Panc1 (cell line): ENCODE measurements at regions not wholly inside any gene's neighbourhood (a gene's known extent, or its start where the extent isn't known, plus 50 kb on each side); places are given as distances from the start of the nearest gene placed in this dataset.

Experiments
- ATAC-seq: fragments of 200-7000 bp; cut with Tn5 transposase; 2 replicates; pipeline ENCODE4 v1.9.1; 2020; ENCODE audit warnings: mild to moderate bottlenecking, moderate library complexity
- BruUV-seq: library from RNA; stranded (reverse); fragments of 400-500 nt; replicated peaks from 2 replicates; lab custom pipeline; 2021; lab: Mats Ljungman, UMichigan
- CTCF ChIA-PET: fragments of 300-600 bp; sonication (Branson Sonifier 250); formaldehyde crosslinking; loops from one replicate; lab custom pipeline; 2022; ENCODE audit warnings: antibody characterized with exemption; lab: Charles Lee
- POLR2A ChIA-PET: fragments of 300-600 bp; sonication (Branson Sonifier 250); formaldehyde crosslinking; loops from one replicate; lab custom pipeline; 2022; ENCODE audit warnings: antibody characterized with exemption; lab: Charles Lee
- DNase-seq: peaks from one replicate; pipeline ENCODE4 v3.0.0-alpha.2; 2010; ENCODE audit warnings: low read depth, low spot score
- H3K27ac ChIP-seq: 2 replicates; pipeline ENCODE4 v1.5.1; 2011; ENCODE audit warnings: mild to moderate bottlenecking, low read length, inconsistent platforms
- H3K27me3 ChIP-seq: fragments of 200-500 bp; sonication (Bioruptor generic); 2 replicates; pipeline ENCODE4 v1.6.0; 2014; ENCODE audit warnings: low read length, inconsistent platforms; ENCODE audit not compliant: control insufficient read depth, insufficient read depth
- H3K36me3 ChIP-seq: fragments of 200-500 bp; sonication (Bioruptor generic); 2 replicates; pipeline ENCODE4 v1.5.1; 2014; ENCODE audit warnings: inconsistent platforms, mild to moderate bottlenecking, low read length, moderate library complexity; ENCODE audit not compliant: control insufficient read depth, insufficient read depth
- H3K4me1 ChIP-seq: 2 replicates; pipeline ENCODE4 v1.5.1; 2011; ENCODE audit warnings: inconsistent platforms, mild to moderate bottlenecking, low read length, moderate library complexity; ENCODE audit not compliant: control insufficient read depth, insufficient read depth
- H3K4me3 ChIP-seq, 2 experiments: 2 replicates each; pipeline ENCODE4 v1.5.1; 2011 to 2012; ENCODE audit warnings: low read depth in 2 of 2, low read length in 2 of 2, mild to moderate bottlenecking in 2 of 2, inconsistent platforms in 1 of 2, moderate library complexity in 1 of 2
- H3K9me3 ChIP-seq: fragments of 200-500 bp; sonication (Bioruptor generic); 2 replicates; pipeline ENCODE4 v1.5.1; 2014; ENCODE audit warnings: low read depth, mild to moderate bottlenecking, inconsistent platforms, low read length, moderate library complexity; ENCODE audit not compliant: control insufficient read depth, insufficient read depth
- CTCF ChIP-seq: fragments of 450-650 bp; IDR thresholded peaks from 2 replicates; pipeline ENCODE4 v1.5.1; 2017; ENCODE audit warnings: mild to moderate bottlenecking
- POLR2AphosphoS5 ChIP-seq: IDR thresholded peaks from 2 replicates; pipeline ENCODE4 v1.6.1; 2012; ENCODE audit warnings: mild to moderate bottlenecking, low read depth, low read length, moderate library complexity
- REST ChIP-seq, 2 experiments: IDR thresholded peaks; 2 replicates each; pipeline ENCODE4 v1.6.1; 2011 to 2012; ENCODE audit warnings: low read depth in 2 of 2, control low read depth in 1 of 2, low read length in 1 of 2, mild to moderate bottlenecking in 1 of 2, moderate library complexity in 1 of 2; ENCODE audit not compliant: insufficient read depth in 1 of 2
- SIN3A ChIP-seq: IDR thresholded peaks from 2 replicates; pipeline ENCODE4 v1.6.1; 2012; ENCODE audit warnings: low read depth, mild to moderate bottlenecking, low read length, moderate library complexity, borderline replicate concordance; ENCODE audit not compliant: insufficient read depth
- TCF7L2 ChIP-seq: IDR thresholded peaks from 2 replicates; pipeline ENCODE4 v1.6.1; 2011; ENCODE audit warnings: mild to moderate bottlenecking, low read depth, low read length, inconsistent platforms
- in situ Hi-C: cut with HindIII; loops from 2 replicates; pipeline ENCODE4 v1.10.0; 2016; ENCODE audit warnings: low sequenced_read_pairs, low pct_unique_long_range_greater_than_20kb
- intact Hi-C: fragments of 100-400 bp; cut with micrococcal nuclease; formaldehyde crosslinking; loops from one replicate; pipeline ENCODE4 v1.10.0; 2022; ENCODE audit not compliant: unreplicated experiment

GRCh38 chr10:83605783-83606630, 533.3 kb upstream of the GHITM start:
- TF ChIP-seq REST (IDR thresholded peaks at IDR 0.05; ENCODE audit: insufficient read depth in 1 of 2, low read depth in 2 of 2, low read length in 1 of 2) (no peak), SIN3A (no peak), POLR2AphosphoS5 (no peak), CTCF (no peak), TCF7L2 (no peak)
- Histone ChIP-seq H3K36me3 (no peaks in the 10 kb centered on the region), H3K9me3 (no peaks in the 10 kb centered on the region), H3K27ac (no peak overlapping the region), H3K4me3 (no peak overlapping the region), H3K4me1 (no peaks in the 10 kb centered on the region), H3K27me3 (no peaks in the 10 kb centered on the region)
- in situ Hi-C loops: no loop called here
- ChIA-PET CTCF (no interaction called here), POLR2A (no interaction called here)
- ATAC-seq (no peak), DNase-seq (no peak)
- BruUV-seq: no TSS peak
- intact Hi-C loops: no loop called here

GRCh38 chr10:83607959-83608745, 531.2 kb upstream of the GHITM start:
- CTCF ChIA-PET: no interaction called here
- no peaks in the 10 kb centered on the region for H3K36me3 ChIP-seq
- no peaks in the 10 kb centered on the region for H3K4me1 ChIP-seq
- H3K27ac ChIP-seq: no peak overlapping the region
- intact Hi-C loops: no loop called here
- ATAC-seq: no peak
- in situ Hi-C loops: no loop called here
- DNase-seq: no peak
- TF ChIP-seq CTCF (no peak), SIN3A (no peak), TCF7L2 (no peak), REST (IDR thresholded peaks at IDR 0.05; ENCODE audit: insufficient read depth in 1 of 2, low read depth in 2 of 2, low read length in 1 of 2) (no peak), POLR2AphosphoS5 (no peak)
- H3K9me3 ChIP-seq: no peaks in the 10 kb centered on the region
- no peak overlapping the region for H3K4me3 ChIP-seq
- POLR2A ChIA-PET: no interaction called here
- H3K27me3 ChIP-seq: no peaks in the 10 kb centered on the region
- no TSS peak for BruUV-seq
